Ovary (tissue), 3 donors: ENCODE measurements at regions not wholly inside any gene's neighbourhood (a gene's known extent, or its start where the extent isn't known, plus 50 kb on each side); places are given as distances from the start of the nearest gene placed in this dataset.

Source experiments
- CTCF ChIP-seq, 3 donors: fragments of 450-650 bp in 2 of 3; fragments of 200-600 bp in 1 of 3; IDR thresholded peaks; one replicate each; pipeline versions ENCODE4 v1.5.1 to v1.8.0; 2016 to 2022; ENCODE audit warnings: antibody characterized with exemption in 3 of 3, mild to moderate bottlenecking in 1 of 3
- EP300 ChIP-seq: sonication (generic); formaldehyde crosslinking; IDR thresholded peaks from one replicate; pipeline ENCODE4 v1.6.1; 2017; ENCODE audit warnings: antibody characterized with exemption
- POLR2A ChIP-seq: fragments of 450-650 bp; IDR thresholded peaks from one replicate; pipeline ENCODE4 v1.6.1; 2017; ENCODE audit warnings: antibody characterized with exemption, mild to moderate bottlenecking, moderate library complexity
- donor health status: DM: no; HTN: no; CAD: no.

DNA sequence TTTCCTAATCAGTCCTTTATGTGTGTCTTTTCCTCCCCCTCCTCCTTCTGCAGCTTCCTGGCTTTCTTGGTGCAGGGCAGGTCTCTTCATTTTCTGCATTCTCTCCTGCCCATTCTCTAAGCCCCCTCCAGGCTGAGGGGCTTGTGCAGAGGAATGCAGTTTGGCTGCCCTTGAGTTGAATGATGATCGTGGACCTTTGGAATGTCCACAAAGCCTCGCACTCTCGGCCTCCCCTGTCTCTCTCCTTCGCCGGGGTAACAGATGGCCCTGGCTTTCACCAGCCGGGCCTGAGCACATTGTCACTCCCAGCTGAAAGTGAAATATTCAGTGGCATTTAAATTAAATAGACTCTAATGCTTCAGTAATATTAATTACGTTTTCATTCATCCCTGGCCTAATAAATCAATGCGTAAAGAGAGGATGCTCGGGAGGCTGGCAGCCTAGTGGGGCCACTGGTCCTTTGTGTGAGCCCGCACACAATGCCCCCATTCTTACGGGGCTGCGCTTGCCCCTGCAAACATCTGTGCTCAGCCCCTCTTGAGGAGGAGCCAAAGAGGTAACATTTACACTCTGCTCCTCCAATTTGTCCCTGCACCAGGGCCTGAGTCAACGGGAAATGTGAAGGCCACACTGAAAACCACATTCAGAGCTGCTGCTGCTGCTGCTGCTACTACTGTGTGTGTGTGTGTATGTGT lies 64.9 kb upstream of the PAX6 start:
- TF ChIP-seq EP300, result no peak
- no peak for TF ChIP-seq CTCF (IDR thresholded peaks at IDR 0.05)
- TF ChIP-seq POLR2A, result no peak
